Testis (tissue), 2 donors: ENCODE measurements at regions not wholly inside any gene's neighbourhood (a gene's known extent, or its start where the extent isn't known, plus 50 kb on each side); places are given as distances from the start of the nearest gene placed in this dataset.
A peak's percentile ranks its signal among the peaks of the same experiment; 100 is the strongest.

Experiments used
- DNase-seq: peaks from one replicate; pipeline ENCODE4 v3.0.0-alpha.2; 2019
- H3K27ac ChIP-seq, 2 donors: fragments of 200-600 bp; sonication (generic); one replicate each; pipeline ENCODE4 v1.5.1; 2019
- H3K27me3 ChIP-seq: fragments of 200-600 bp; sonication (generic); one replicate; pipeline ENCODE4 v1.5.1; 2019
- H3K36me3 ChIP-seq: fragments of 200-600 bp; sonication (generic); one replicate; pipeline ENCODE4 v1.5.1; 2017; ENCODE audit warnings: low read depth; ENCODE audit errors: missing control alignments
- H3K4me1 ChIP-seq: fragments of 200-600 bp; sonication (generic); one replicate; pipeline ENCODE4 v1.5.1; 2019
- H3K4me3 ChIP-seq, 2 donors: fragments of 200-600 bp; sonication (generic); one replicate each; pipeline ENCODE4 v1.5.1; 2017 to 2019
- H3K9me3 ChIP-seq: fragments of 200-600 bp; sonication (generic); one replicate; pipeline ENCODE4 v1.5.1; 2017
- POLR2A ChIP-seq: fragments of 450-650 bp; IDR thresholded peaks from one replicate; pipeline ENCODE4 v1.6.1; 2017; ENCODE audit warnings: antibody characterized with exemption, mild to moderate bottlenecking, moderate library complexity
- WGBS, 2 donors: methylation state at CpG; one replicate each; pipeline ENCODE4 v1.1.5; 2018; 5-methylcytosine and 5-hydroxymethylcytosine counted together
- intact Hi-C: fragments of 100-400 bp; cut with DNase I; formaldehyde crosslinking; loops from one replicate; pipeline ENCODE4 v1.15.1; 2023; ENCODE audit warnings: low total_unique reads
- TF ChIP-seq, protein P1 (sequence below), 3 experiments: fragments of 450-650 bp in 2 of 3; fragments of 200-600 bp in 1 of 3; sonication (generic) in 1 of 3; IDR thresholded peaks; one replicate each; pipeline ENCODE4 v1.5.1; 2016 to 2019; ENCODE audit warnings: antibody characterized with exemption in 3 of 3, mild to moderate bottlenecking in 2 of 3, moderate library complexity in 1 of 3

DNA sequence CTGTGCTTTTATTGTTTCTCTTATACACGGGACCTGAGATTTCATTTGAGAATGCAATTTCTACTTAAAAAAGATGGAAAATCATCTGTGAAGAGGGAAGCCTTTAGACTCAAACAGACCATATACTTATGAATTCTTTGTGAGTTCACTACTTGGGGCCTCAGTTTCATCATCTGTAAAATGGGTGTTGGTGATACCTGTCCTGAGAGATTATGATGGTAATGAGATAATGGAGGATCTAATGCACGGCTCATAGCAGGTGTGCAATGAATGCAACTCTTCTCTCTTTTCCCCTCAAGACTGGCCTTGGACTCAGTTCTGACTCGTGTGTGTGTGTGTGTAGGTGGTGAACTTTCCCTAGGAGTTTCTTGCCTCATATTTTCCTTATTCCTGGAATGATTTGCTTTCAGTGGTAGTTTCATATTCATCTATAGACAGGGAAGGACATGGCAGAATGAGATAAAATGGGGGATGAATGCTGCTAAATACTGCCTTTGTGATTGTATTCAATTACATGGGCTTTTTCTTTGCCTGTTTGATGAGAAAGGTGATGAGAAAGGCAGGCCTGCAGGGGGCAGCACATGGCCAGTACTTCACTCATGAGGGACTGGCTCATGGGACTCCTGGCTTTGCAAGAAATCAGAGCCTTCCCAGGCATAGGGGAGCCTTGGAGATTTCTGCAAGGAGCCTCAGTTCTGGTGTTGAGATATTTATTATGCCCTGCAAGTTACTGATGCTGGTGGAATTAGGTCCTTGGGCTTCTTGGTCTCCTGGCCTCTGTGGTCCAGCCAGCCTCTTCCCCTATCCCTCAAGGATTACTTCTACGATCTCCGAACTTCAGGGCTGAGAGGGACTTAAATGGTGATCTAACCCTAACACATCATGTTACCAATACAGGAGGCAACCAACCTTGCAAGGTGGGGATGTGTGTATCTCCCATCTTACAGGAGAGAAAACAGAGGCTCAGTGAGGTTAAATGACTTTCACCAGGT lies 70.7 kb downstream of the RPLP1 start:
- 78 to 79% methylated on average over 5 of the region's 5 CpGs for WGBS, 2 donors
- TF ChIP-seq POLR2A: no peak
- TF ChIP-seq, protein P1, sequence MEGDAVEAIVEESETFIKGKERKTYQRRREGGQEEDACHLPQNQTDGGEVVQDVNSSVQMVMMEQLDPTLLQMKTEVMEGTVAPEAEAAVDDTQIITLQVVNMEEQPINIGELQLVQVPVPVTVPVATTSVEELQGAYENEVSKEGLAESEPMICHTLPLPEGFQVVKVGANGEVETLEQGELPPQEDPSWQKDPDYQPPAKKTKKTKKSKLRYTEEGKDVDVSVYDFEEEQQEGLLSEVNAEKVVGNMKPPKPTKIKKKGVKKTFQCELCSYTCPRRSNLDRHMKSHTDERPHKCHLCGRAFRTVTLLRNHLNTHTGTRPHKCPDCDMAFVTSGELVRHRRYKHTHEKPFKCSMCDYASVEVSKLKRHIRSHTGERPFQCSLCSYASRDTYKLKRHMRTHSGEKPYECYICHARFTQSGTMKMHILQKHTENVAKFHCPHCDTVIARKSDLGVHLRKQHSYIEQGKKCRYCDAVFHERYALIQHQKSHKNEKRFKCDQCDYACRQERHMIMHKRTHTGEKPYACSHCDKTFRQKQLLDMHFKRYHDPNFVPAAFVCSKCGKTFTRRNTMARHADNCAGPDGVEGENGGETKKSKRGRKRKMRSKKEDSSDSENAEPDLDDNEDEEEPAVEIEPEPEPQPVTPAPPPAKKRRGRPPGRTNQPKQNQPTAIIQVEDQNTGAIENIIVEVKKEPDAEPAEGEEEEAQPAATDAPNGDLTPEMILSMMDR (IDR thresholded peaks at IDR 0.05): peak; percentile 52 to 79 (median 73)
- no peak overlapping the region for H3K27ac ChIP-seq

DNA sequence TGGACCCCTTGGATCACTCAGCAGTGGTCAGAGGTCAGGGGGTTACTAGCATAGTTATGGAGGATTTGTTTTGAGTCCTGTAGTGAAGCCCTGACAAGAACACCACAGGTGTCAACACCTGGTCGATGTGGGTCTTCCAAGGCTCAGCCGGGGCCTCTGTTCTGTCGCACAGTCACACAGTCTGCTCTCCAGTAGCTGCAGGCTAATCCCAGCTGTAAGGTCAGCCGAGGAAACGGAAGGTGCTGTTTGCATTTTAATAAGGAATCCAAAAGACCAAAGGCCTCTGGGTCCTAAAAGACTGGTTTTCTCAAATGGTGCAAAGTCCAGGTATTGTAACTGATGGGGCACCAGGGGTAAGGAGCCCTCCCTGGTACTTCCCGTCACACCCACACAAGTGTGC lies 71.7 kb downstream of the RPLP1 start:
- no peaks in the 10 kb centered on the region for H3K27me3 ChIP-seq
- no peaks in the 10 kb centered on the region for H3K4me1 ChIP-seq
- DNase-seq: no peak
- no peak for TF ChIP-seq POLR2A
- TF ChIP-seq, protein P1 (IDR thresholded peaks at IDR 0.05): no peak
- no peaks in the 10 kb centered on the region for H3K9me3 ChIP-seq
- intact Hi-C loops: no loop called here
- WGBS, 2 donors: 68 to 75% methylated on average over 6 of the region's 6 CpGs
- H3K4me3 ChIP-seq: no peak overlapping the region
- H3K27ac ChIP-seq: no peak overlapping the region
- H3K36me3 ChIP-seq: no peaks in the 10 kb centered on the region

More for the DNA sequence above, 70.7 kb downstream of the RPLP1 start:
- H3K4me3 ChIP-seq: no peak overlapping the region
- peak; percentile 89 for DNase-seq
- no peaks in the 10 kb centered on the region for H3K4me1 ChIP-seq
- intact Hi-C loops: no loop called here
- no peaks in the 10 kb centered on the region for H3K36me3 ChIP-seq
- no peaks in the 10 kb centered on the region for H3K9me3 ChIP-seq
- H3K27me3 ChIP-seq: no peaks in the 10 kb centered on the region

DNA sequence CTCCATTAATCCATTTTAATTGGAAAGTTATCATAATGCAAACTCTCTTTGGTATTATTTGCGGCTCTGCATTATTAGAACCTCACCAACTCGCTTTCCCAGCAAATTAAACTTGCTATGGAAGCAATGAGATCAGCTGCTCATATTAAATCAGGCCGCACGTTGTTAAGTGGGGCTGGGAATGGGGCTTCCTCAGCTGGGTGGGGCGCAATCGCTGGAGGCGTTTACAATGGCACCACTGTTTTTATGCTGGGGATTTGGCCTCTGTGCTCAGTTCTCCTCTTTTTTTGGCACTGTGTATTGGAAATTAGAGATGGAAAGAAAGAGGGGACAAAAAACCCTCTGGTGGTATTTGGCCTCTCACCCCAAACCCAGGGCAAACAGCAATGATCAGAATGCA lies 72.2 kb downstream of the RPLP1 start:
- Histone ChIP-seq H3K27me3 (no peaks in the 10 kb centered on the region), H3K4me1 (no peaks in the 10 kb centered on the region), H3K36me3 (no peaks in the 10 kb centered on the region), H3K27ac (no peak overlapping the region), H3K4me3 (peak overlapping the region in 1 of 2 donors; percentile 46), H3K9me3 (no peaks in the 10 kb centered on the region)
- DNase-seq: no peak
- intact Hi-C loops: no loop called here
- no peak for TF ChIP-seq POLR2A
- TF ChIP-seq, protein P1 (IDR thresholded peaks at IDR 0.05): no peak
- 65 to 74% methylated on average over 7 of the region's 7 CpGs for WGBS, 2 donors

DNA sequence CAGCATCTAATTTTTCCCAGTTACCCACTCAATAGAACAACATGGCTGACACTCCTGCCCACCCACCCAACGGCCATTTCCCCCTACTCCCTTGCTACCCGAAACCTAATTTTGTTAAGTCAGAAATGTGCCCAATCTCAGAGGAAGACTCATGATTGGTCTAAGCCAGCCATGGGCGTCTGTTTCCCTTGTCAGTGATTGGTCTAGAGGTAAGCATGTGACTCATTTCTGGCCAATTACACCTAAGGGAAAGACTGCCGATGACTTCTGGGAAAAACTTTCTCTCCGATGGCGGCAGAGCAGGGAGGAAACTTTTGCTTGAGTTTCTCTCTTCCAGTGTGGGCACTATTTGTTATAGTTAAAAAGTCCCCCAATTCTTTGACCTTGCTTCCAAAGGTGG lies 72.9 kb downstream of the RPLP1 start:
- Histone ChIP-seq H3K9me3 (no peaks in the 10 kb centered on the region), H3K27ac (no peak overlapping the region), H3K36me3 (no peaks in the 10 kb centered on the region), H3K4me1 (no peaks in the 10 kb centered on the region), H3K4me3 (peak overlapping the region; percentile 29 to 46), H3K27me3 (no peaks in the 10 kb centered on the region)
- WGBS, 2 donors: 67 to 83% methylated on average over 6 of the region's 6 CpGs
- no peak for TF ChIP-seq POLR2A
- TF ChIP-seq, protein P1 (IDR thresholded peaks at IDR 0.05): no peak
- DNase-seq: peak; percentile 48
- intact Hi-C loops: no loop called here
